Heart left ventricle (tissue), 13 donors: ENCODE measurements at regions not wholly inside any gene's neighbourhood (a gene's known extent, or its start where the extent isn't known, plus 50 kb on each side); places are given as distances from the start of the nearest gene placed in this dataset.

Experiments used
- CTCF ChIP-seq, 12 donors: fragments of 200-600 bp; sonication (generic) in 4 of 12; IDR thresholded peaks; one replicate each; pipeline versions ENCODE4 v1.5.0 to v1.8.0; 2018 to 2022; ENCODE audit warnings: antibody characterized with exemption in 12 of 12, mild to moderate bottlenecking in 5 of 12
- POLR2A ChIP-seq, 2 donors: fragments of 450-650 bp; IDR thresholded peaks; one replicate each; pipeline ENCODE4 v1.6.1; 2017; ENCODE audit warnings: antibody characterized with exemption in 2 of 2, mild to moderate bottlenecking in 2 of 2, moderate library complexity in 2 of 2
- donor health status: ischemic (EF 13 %, LVEDD 7.1; RV severe dilation, severe dysfunction).
- donor health status: DM: no; HTN: yes; CAD: no.
- donor health status: DM: no; HTN: no; CAD: no.
- donor health status: ischemic (EF 25% LVEDD 6.9; RV normal size, moderate dysfunction).
- donor health status: ischemic (EF 25% LVEDD 5.7; RV mildly dilated, moderate dysfunction).
- donor health status: ischemic (EF 35%, LVEDD 5.7; RV mildly dilated, moderate dysfunction).
- donor health status: nonischemic (EF 11% LVEDD 7.7; RV severe dilation, severe dysfunction).
- donor health status: DM: yes; HTN: yes; CAD: no.
- donor health status: PGD.
- donor health status: ischemic (EF 29% LVEDD 5.4; RV normal size, mild dysfunction).
- donor health status: nonischemic (EF 23%, LVEDD 6.1; RV moderate dilation, normal function).

- TF ChIP-seq CTCF (IDR thresholded peaks at IDR 0.05) (no peak), POLR2A (IDR thresholded peaks at IDR 0.05) (no peak)
Measured at GRCh38 chr2:217387776-217388387, 528.0 kb upstream of the TNP1 start.
